ENCODE measurements at regions not wholly inside any gene's neighbourhood (a gene's known extent, or its start where the extent isn't known, plus 50 kb on each side); places are given as distances from the start of the nearest gene placed in this dataset.
A peak's percentile ranks its signal among the peaks of the same experiment; 100 is the strongest.

- Mint-ChIP-seq H3K36me3 (ENCODE audit: unreplicated experiment) (no peaks in the 10 kb centered on the region), H3K4me1 (ENCODE audit: low read depth, unreplicated experiment) (peaks cover 5% of the 10 kb centered on the region), H3K4me3 (ENCODE audit: unreplicated experiment) (no peak overlapping the region), H3K27me3 (ENCODE audit: unreplicated experiment) (peaks cover 2% of the 10 kb centered on the region), H3K27ac (ENCODE audit: unreplicated experiment) (peak overlapping the region; percentile 18), H3K9me3 (ENCODE audit: unreplicated experiment) (peaks cover 2% of the 10 kb centered on the region)
- no peak for DNase-seq
- TF ChIP-seq, protein P1, sequence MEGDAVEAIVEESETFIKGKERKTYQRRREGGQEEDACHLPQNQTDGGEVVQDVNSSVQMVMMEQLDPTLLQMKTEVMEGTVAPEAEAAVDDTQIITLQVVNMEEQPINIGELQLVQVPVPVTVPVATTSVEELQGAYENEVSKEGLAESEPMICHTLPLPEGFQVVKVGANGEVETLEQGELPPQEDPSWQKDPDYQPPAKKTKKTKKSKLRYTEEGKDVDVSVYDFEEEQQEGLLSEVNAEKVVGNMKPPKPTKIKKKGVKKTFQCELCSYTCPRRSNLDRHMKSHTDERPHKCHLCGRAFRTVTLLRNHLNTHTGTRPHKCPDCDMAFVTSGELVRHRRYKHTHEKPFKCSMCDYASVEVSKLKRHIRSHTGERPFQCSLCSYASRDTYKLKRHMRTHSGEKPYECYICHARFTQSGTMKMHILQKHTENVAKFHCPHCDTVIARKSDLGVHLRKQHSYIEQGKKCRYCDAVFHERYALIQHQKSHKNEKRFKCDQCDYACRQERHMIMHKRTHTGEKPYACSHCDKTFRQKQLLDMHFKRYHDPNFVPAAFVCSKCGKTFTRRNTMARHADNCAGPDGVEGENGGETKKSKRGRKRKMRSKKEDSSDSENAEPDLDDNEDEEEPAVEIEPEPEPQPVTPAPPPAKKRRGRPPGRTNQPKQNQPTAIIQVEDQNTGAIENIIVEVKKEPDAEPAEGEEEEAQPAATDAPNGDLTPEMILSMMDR (IDR thresholded peaks at IDR 0.05; ENCODE audit: partially characterized antibody, unreplicated experiment), result no peak
These were observed 210.8 kb upstream of the RAB6C start for GRCh38 chr2:129768485-129769184.

DNA sequence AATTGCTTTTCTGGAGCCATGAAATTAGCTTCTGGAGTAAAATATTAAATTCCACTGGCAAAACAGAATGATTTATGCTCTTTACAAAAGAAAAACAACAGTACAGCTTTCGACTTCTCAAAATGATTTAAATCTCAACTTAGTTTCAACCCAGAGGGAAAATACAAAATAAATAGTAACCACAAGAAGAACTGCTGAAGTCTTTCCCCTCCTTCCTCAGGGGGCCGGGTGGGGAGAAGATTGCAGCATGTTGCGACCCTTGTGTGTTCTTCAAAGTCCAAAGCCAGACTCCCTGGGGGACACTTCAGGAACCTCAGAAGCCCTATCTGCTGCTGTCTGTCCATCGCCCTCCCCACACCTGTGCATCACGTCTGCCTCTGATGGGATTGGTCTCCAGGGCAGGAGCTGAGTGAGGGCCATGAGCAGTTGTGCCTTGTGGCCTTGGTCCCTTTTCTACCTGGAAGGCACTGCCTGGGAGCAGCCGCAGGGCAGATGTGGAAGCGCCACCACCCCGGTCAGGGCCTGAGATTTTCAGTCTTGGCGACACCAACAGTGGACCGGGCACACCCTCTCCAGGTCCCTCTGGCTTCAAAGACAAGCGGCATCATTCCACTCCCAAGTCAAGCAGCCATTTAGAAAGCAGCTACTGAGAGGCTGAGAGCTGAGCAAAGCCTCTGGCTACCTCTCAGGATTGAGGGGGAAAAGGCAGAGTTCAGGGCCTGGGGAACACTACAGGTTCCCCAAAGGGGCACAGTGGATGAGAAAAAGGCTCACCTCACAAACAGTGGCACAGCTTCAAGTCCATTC, 210.1 kb upstream of the RAB6C start:
- H3K4me1 Mint-ChIP-seq (ENCODE audit: low read depth, unreplicated experiment), result peaks cover 5% of the 10 kb centered on the region
- DNase-seq, result no peak
- no peak overlapping the region for H3K27ac Mint-ChIP-seq (ENCODE audit: unreplicated experiment)
- H3K4me3 Mint-ChIP-seq (ENCODE audit: unreplicated experiment), result no peak overlapping the region
- no peaks in the 10 kb centered on the region for H3K36me3 Mint-ChIP-seq (ENCODE audit: unreplicated experiment)
- TF ChIP-seq, protein P1 (IDR thresholded peaks at IDR 0.05; ENCODE audit: partially characterized antibody, unreplicated experiment), result no peak
- peaks cover 3% of the 10 kb centered on the region for H3K9me3 Mint-ChIP-seq (ENCODE audit: unreplicated experiment)
- peaks cover 3% of the 10 kb centered on the region for H3K27me3 Mint-ChIP-seq (ENCODE audit: unreplicated experiment)

- peaks cover 4% of the 10 kb centered on the region for H3K9me3 Mint-ChIP-seq (ENCODE audit: unreplicated experiment)
- H3K4me1 Mint-ChIP-seq (ENCODE audit: low read depth, unreplicated experiment), result peaks cover 2% of the 10 kb centered on the region
- no peaks in the 10 kb centered on the region for H3K36me3 Mint-ChIP-seq (ENCODE audit: unreplicated experiment)
- no peak for DNase-seq
- no peak overlapping the region for H3K27ac Mint-ChIP-seq (ENCODE audit: unreplicated experiment)
- no peak overlapping the region for H3K4me3 Mint-ChIP-seq (ENCODE audit: unreplicated experiment)
- TF ChIP-seq, protein P1 (IDR thresholded peaks at IDR 0.05; ENCODE audit: partially characterized antibody, unreplicated experiment), result no peak
- H3K27me3 Mint-ChIP-seq (ENCODE audit: unreplicated experiment), result peaks cover 1% of the 10 kb centered on the region
These were observed 207.9 kb upstream of the RAB6C start for GRCh38 chr2:129771418-129772189.

- Mint-ChIP-seq H3K4me1 (ENCODE audit: low read depth, unreplicated experiment) (peaks cover 2% of the 10 kb centered on the region), H3K9me3 (ENCODE audit: unreplicated experiment) (peaks cover 4% of the 10 kb centered on the region), H3K27ac (ENCODE audit: unreplicated experiment) (no peak overlapping the region), H3K36me3 (ENCODE audit: unreplicated experiment) (no peaks in the 10 kb centered on the region), H3K27me3 (ENCODE audit: unreplicated experiment) (peaks cover 1% of the 10 kb centered on the region), H3K4me3 (ENCODE audit: unreplicated experiment) (no peak overlapping the region)
- no peak for DNase-seq
- TF ChIP-seq, protein P1 (IDR thresholded peaks at IDR 0.05; ENCODE audit: partially characterized antibody, unreplicated experiment), result no peak
These were observed 207.3 kb upstream of the RAB6C start for GRCh38 chr2:129772190-129772579.

Measured in glutamatergic neuron (in vitro differentiated cells).